ENCODE measurements at regions not wholly inside any gene's neighbourhood (a gene's known extent, or its start where the extent isn't known, plus 50 kb on each side); places are given as distances from the start of the nearest gene placed in this dataset.

- Histone ChIP-seq H3K27ac (ENCODE audit: low read depth, low read length) (no peak overlapping the region), H3K4me1 (ENCODE audit: control insufficient read depth in 5 of 5, insufficient read depth in 5 of 5, low read length in 5 of 5) (no peaks in the 10 kb centered on the region), H3K4me3 (ENCODE audit: low read depth in 1 of 5, low read length in 5 of 5) (no peak overlapping the region), H3K9me3 (ENCODE audit: control insufficient read depth in 5 of 5, low read length in 5 of 5) (peaks cover 0 to 3% (median 0%) of the 10 kb centered on the region in 5 donors), H3K27me3 (ENCODE audit: control insufficient read depth in 5 of 5, insufficient read depth in 4 of 5, low read length in 5 of 5) (peaks cover 0 to 5% (median 2%) of the 10 kb centered on the region in 5 donors), H3K9ac (ENCODE audit: low read length in 5 of 5) (no peak overlapping the region), H3K36me3 (ENCODE audit: control insufficient read depth in 5 of 5, insufficient read depth in 5 of 5, low read length in 5 of 5) (no peaks in the 10 kb centered on the region)
Measured at GRCh38 chr16:51429041-51429440, 278.0 kb upstream of the SALL1 start.

GRCh38 chr16:51427085-51427484 lies 276.0 kb upstream of the SALL1 start:
- Histone ChIP-seq H3K27me3 (ENCODE audit: control insufficient read depth in 5 of 5, insufficient read depth in 4 of 5, low read length in 5 of 5) (peaks cover 0 to 5% (median 0%) of the 10 kb centered on the region in 5 donors), H3K9ac (ENCODE audit: low read length in 5 of 5) (no peak overlapping the region), H3K4me1 (ENCODE audit: control insufficient read depth in 5 of 5, insufficient read depth in 5 of 5, low read length in 5 of 5) (no peaks in the 10 kb centered on the region), H3K36me3 (ENCODE audit: control insufficient read depth in 5 of 5, insufficient read depth in 5 of 5, low read length in 5 of 5) (no peaks in the 10 kb centered on the region), H3K9me3 (ENCODE audit: control insufficient read depth in 5 of 5, low read length in 5 of 5) (peaks cover 0 to 3% (median 0%) of the 10 kb centered on the region in 5 donors), H3K27ac (ENCODE audit: low read depth, low read length) (no peak overlapping the region), H3K4me3 (ENCODE audit: low read depth in 1 of 5, low read length in 5 of 5) (no peak overlapping the region)

GRCh38 chr16:51426276-51426675 lies 275.2 kb upstream of the SALL1 start:
- H3K4me1 ChIP-seq (ENCODE audit: control insufficient read depth in 5 of 5, insufficient read depth in 5 of 5, low read length in 5 of 5), result no peaks in the 10 kb centered on the region
- H3K36me3 ChIP-seq (ENCODE audit: control insufficient read depth in 5 of 5, insufficient read depth in 5 of 5, low read length in 5 of 5), result no peaks in the 10 kb centered on the region
- no peak overlapping the region for H3K27ac ChIP-seq (ENCODE audit: low read depth, low read length)
- no peaks in the 10 kb centered on the region for H3K9me3 ChIP-seq (ENCODE audit: control insufficient read depth in 5 of 5, low read length in 5 of 5)
- no peak overlapping the region for H3K9ac ChIP-seq (ENCODE audit: low read length in 5 of 5)
- H3K4me3 ChIP-seq (ENCODE audit: low read depth in 1 of 5, low read length in 5 of 5), result no peak overlapping the region
- peaks cover 0 to 5% (median 0%) of the 10 kb centered on the region in 5 donors for H3K27me3 ChIP-seq (ENCODE audit: control insufficient read depth in 5 of 5, insufficient read depth in 4 of 5, low read length in 5 of 5)

GRCh38 chr16:51420247-51420646 lies 269.2 kb upstream of the SALL1 start:
- Histone ChIP-seq H3K27ac (ENCODE audit: low read depth, low read length) (no peak overlapping the region), H3K9ac (ENCODE audit: low read length in 5 of 5) (no peak overlapping the region), H3K36me3 (ENCODE audit: control insufficient read depth in 5 of 5, insufficient read depth in 5 of 5, low read length in 5 of 5) (no peaks in the 10 kb centered on the region), H3K4me1 (ENCODE audit: control insufficient read depth in 5 of 5, insufficient read depth in 5 of 5, low read length in 5 of 5) (no peaks in the 10 kb centered on the region), H3K9me3 (ENCODE audit: control insufficient read depth in 5 of 5, low read length in 5 of 5) (no peaks in the 10 kb centered on the region), H3K4me3 (ENCODE audit: low read depth in 1 of 5, low read length in 5 of 5) (no peak overlapping the region), H3K27me3 (ENCODE audit: control insufficient read depth in 5 of 5, insufficient read depth in 4 of 5, low read length in 5 of 5) (peaks cover 0 to 2% (median 0%) of the 10 kb centered on the region in 5 donors)

- H3K27me3 ChIP-seq (ENCODE audit: control insufficient read depth in 5 of 5, insufficient read depth in 4 of 5, low read length in 5 of 5), result peaks cover 0 to 5% (median 0%) of the 10 kb centered on the region in 5 donors
- H3K9ac ChIP-seq (ENCODE audit: low read length in 5 of 5), result no peak overlapping the region
- H3K4me1 ChIP-seq (ENCODE audit: control insufficient read depth in 5 of 5, insufficient read depth in 5 of 5, low read length in 5 of 5), result no peaks in the 10 kb centered on the region
- H3K9me3 ChIP-seq (ENCODE audit: control insufficient read depth in 5 of 5, low read length in 5 of 5), result no peaks in the 10 kb centered on the region
- H3K4me3 ChIP-seq (ENCODE audit: low read depth in 1 of 5, low read length in 5 of 5), result no peak overlapping the region
- H3K36me3 ChIP-seq (ENCODE audit: control insufficient read depth in 5 of 5, insufficient read depth in 5 of 5, low read length in 5 of 5), result no peaks in the 10 kb centered on the region
- no peak overlapping the region for H3K27ac ChIP-seq (ENCODE audit: low read depth, low read length)
Measured at GRCh38 chr16:51419768-51420167, 268.7 kb upstream of the SALL1 start.

GRCh38 chr16:51418258-51418657 lies 267.2 kb upstream of the SALL1 start:
- Histone ChIP-seq H3K27ac (ENCODE audit: low read depth, low read length) (no peak overlapping the region), H3K27me3 (ENCODE audit: control insufficient read depth in 5 of 5, insufficient read depth in 4 of 5, low read length in 5 of 5) (peaks cover 0 to 7% (median 0%) of the 10 kb centered on the region in 5 donors), H3K4me3 (ENCODE audit: low read depth in 1 of 5, low read length in 5 of 5) (no peak overlapping the region), H3K9ac (ENCODE audit: low read length in 5 of 5) (no peak overlapping the region), H3K36me3 (ENCODE audit: control insufficient read depth in 5 of 5, insufficient read depth in 5 of 5, low read length in 5 of 5) (no peaks in the 10 kb centered on the region), H3K9me3 (ENCODE audit: control insufficient read depth in 5 of 5, low read length in 5 of 5) (no peaks in the 10 kb centered on the region), H3K4me1 (ENCODE audit: control insufficient read depth in 5 of 5, insufficient read depth in 5 of 5, low read length in 5 of 5) (no peaks in the 10 kb centered on the region)

- H3K27ac ChIP-seq (ENCODE audit: low read depth, low read length), result no peak overlapping the region
- H3K27me3 ChIP-seq (ENCODE audit: control insufficient read depth in 5 of 5, insufficient read depth in 4 of 5, low read length in 5 of 5), result peaks cover 0 to 7% (median 0%) of the 10 kb centered on the region in 5 donors
- no peaks in the 10 kb centered on the region for H3K9me3 ChIP-seq (ENCODE audit: control insufficient read depth in 5 of 5, low read length in 5 of 5)
- no peaks in the 10 kb centered on the region for H3K4me1 ChIP-seq (ENCODE audit: control insufficient read depth in 5 of 5, insufficient read depth in 5 of 5, low read length in 5 of 5)
- no peak overlapping the region for H3K4me3 ChIP-seq (ENCODE audit: low read depth in 1 of 5, low read length in 5 of 5)
- no peaks in the 10 kb centered on the region for H3K36me3 ChIP-seq (ENCODE audit: control insufficient read depth in 5 of 5, insufficient read depth in 5 of 5, low read length in 5 of 5)
- no peak overlapping the region for H3K9ac ChIP-seq (ENCODE audit: low read length in 5 of 5)
Measured at GRCh38 chr16:51416926-51417325, 265.9 kb upstream of the SALL1 start.

- H3K4me1 ChIP-seq (ENCODE audit: control insufficient read depth in 5 of 5, insufficient read depth in 5 of 5, low read length in 5 of 5), result no peaks in the 10 kb centered on the region
- H3K27ac ChIP-seq (ENCODE audit: low read depth, low read length), result no peak overlapping the region
- H3K9me3 ChIP-seq (ENCODE audit: control insufficient read depth in 5 of 5, low read length in 5 of 5), result no peaks in the 10 kb centered on the region
- H3K9ac ChIP-seq (ENCODE audit: low read length in 5 of 5), result no peak overlapping the region
- H3K36me3 ChIP-seq (ENCODE audit: control insufficient read depth in 5 of 5, insufficient read depth in 5 of 5, low read length in 5 of 5), result no peaks in the 10 kb centered on the region
- H3K27me3 ChIP-seq (ENCODE audit: control insufficient read depth in 5 of 5, insufficient read depth in 4 of 5, low read length in 5 of 5), result peaks cover 0 to 8% (median 0%) of the 10 kb centered on the region in 5 donors
- H3K4me3 ChIP-seq (ENCODE audit: low read depth in 1 of 5, low read length in 5 of 5), result no peak overlapping the region
Measured at GRCh38 chr16:51410125-51410524, 259.1 kb upstream of the SALL1 start.

GRCh38 chr16:51409001-51409675 lies 258.1 kb upstream of the SALL1 start:
- Histone ChIP-seq H3K9ac (ENCODE audit: low read length in 5 of 5) (no peak overlapping the region), H3K27ac (ENCODE audit: low read depth, low read length) (no peak overlapping the region), H3K4me3 (ENCODE audit: low read depth in 1 of 5, low read length in 5 of 5) (no peak overlapping the region), H3K4me1 (ENCODE audit: control insufficient read depth in 5 of 5, insufficient read depth in 5 of 5, low read length in 5 of 5) (no peaks in the 10 kb centered on the region), H3K36me3 (ENCODE audit: control insufficient read depth in 5 of 5, insufficient read depth in 5 of 5, low read length in 5 of 5) (no peaks in the 10 kb centered on the region), H3K9me3 (ENCODE audit: control insufficient read depth in 5 of 5, low read length in 5 of 5) (no peaks in the 10 kb centered on the region), H3K27me3 (ENCODE audit: control insufficient read depth in 5 of 5, insufficient read depth in 4 of 5, low read length in 5 of 5) (peaks cover 0 to 3% (median 0%) of the 10 kb centered on the region in 5 donors)

GRCh38 chr16:51408357-51408756 lies 257.3 kb upstream of the SALL1 start:
- H3K4me1 ChIP-seq (ENCODE audit: control insufficient read depth in 5 of 5, insufficient read depth in 5 of 5, low read length in 5 of 5), result peaks cover 0 to 3% (median 1%) of the 10 kb centered on the region in 5 donors
- no peaks in the 10 kb centered on the region for H3K36me3 ChIP-seq (ENCODE audit: control insufficient read depth in 5 of 5, insufficient read depth in 5 of 5, low read length in 5 of 5)
- no peak overlapping the region for H3K27ac ChIP-seq (ENCODE audit: low read depth, low read length)
- no peak overlapping the region for H3K4me3 ChIP-seq (ENCODE audit: low read depth in 1 of 5, low read length in 5 of 5)
- no peaks in the 10 kb centered on the region for H3K9me3 ChIP-seq (ENCODE audit: control insufficient read depth in 5 of 5, low read length in 5 of 5)
- no peak overlapping the region for H3K9ac ChIP-seq (ENCODE audit: low read length in 5 of 5)
- peaks cover 0 to 3% (median 0%) of the 10 kb centered on the region in 5 donors for H3K27me3 ChIP-seq (ENCODE audit: control insufficient read depth in 5 of 5, insufficient read depth in 4 of 5, low read length in 5 of 5)

Measured in subcutaneous abdominal adipose tissue (tissue), 5 donors.